Left colon (tissue), 2 donors: ENCODE measurements at regions not wholly inside any gene's neighbourhood (a gene's known extent, or its start where the extent isn't known, plus 50 kb on each side); places are given as distances from the start of the nearest gene placed in this dataset.
"Not testable (repeated sequence)": the region's sequence is repeated elsewhere in the genome, so short reads cannot be mapped to it uniquely, and the experiment has no call there.

Source experiments
- ATAC-seq: fragments of 200-7000 bp; cut with Tn5 transposase; one replicate; pipeline ENCODE4 v1.9.1; 2020; ENCODE audit warnings: mild to moderate bottlenecking, moderate library complexity
- DNase-seq, 2 donors: peaks; one replicate each; pipeline ENCODE4 v3.0.0-alpha.2; 2020
- intact Hi-C, 2 donors: fragments of 100-400 bp; cut with DNase I in 1 of 2; cut with micrococcal nuclease in 1 of 2; formaldehyde crosslinking; loops; one replicate each; pipeline versions ENCODE4 v1.11.2 to v1.14.0; 2022; cut with DNase I, micrococcal nuclease
- donor health status: DM: no; HTN: no; CAD: no.
- donor health status: DM: yes; HTN: yes; CAD: no.

GRCh38 chr5:159553792-159554191 is 223.5 kb upstream of the IL12B start:
- ATAC-seq = no peak
- no peak for DNase-seq
- intact Hi-C loops = no loop called here

GRCh38 chr5:159555084-159555483 is 224.8 kb upstream of the IL12B start:
- intact Hi-C loops = no loop called here
- ATAC-seq = no peak

GRCh38 chr5:159559337-159559736 is 229.1 kb upstream of the IL12B start:
- ATAC-seq (no peak), DNase-seq (no peak)
- intact Hi-C loops = no loop called here

More at GRCh38 chr5:159555084-159555483, 224.8 kb upstream of the IL12B start:
- DNase-seq = no peak

GRCh38 chr5:159560088-159560487 is 229.8 kb upstream of the IL12B start:
- ATAC-seq (no peak), DNase-seq (no peak)
- intact Hi-C loops = no loop called here

- ATAC-seq = no peak
- DNase-seq = no peak
- intact Hi-C loops = no loop called here
These were observed 233.7 kb upstream of the IL12B start for GRCh38 chr5:159564031-159564430.

GRCh38 chr5:159566832-159567231 is 236.5 kb upstream of the IL12B start:
- no peak for DNase-seq
- intact Hi-C loops = no loop called here
- ATAC-seq = no peak

- ATAC-seq (no peak), DNase-seq (no peak)
- intact Hi-C loops = no loop called here
These were observed 237.2 kb upstream of the IL12B start for GRCh38 chr5:159567461-159567860.

- intact Hi-C loops = no loop called here
- no peak for ATAC-seq
These were observed 241.4 kb upstream of the IL12B start for GRCh38 chr5:159571501-159572244.

GRCh38 chr5:159576902-159577301 is 246.6 kb upstream of the IL12B start:
- intact Hi-C loops = no loop called here
- ATAC-seq (no peak), DNase-seq (no peak)

More at GRCh38 chr5:159571501-159572244, 241.4 kb upstream of the IL12B start:
- DNase-seq = no peak

- no peak for ATAC-seq
- intact Hi-C loops = no loop called here
- no peak for DNase-seq
These were observed 251.4 kb upstream of the IL12B start for GRCh38 chr5:159581502-159582249.

- intact Hi-C loops = no loop called here
- ATAC-seq (no peak), DNase-seq (no peak)
These were observed 252.7 kb upstream of the IL12B start for GRCh38 chr5:159582756-159583541.

GRCh38 chr5:159586921-159587320 is 256.6 kb upstream of the IL12B start:
- DNase-seq (no peak), ATAC-seq (no peak)
- intact Hi-C loops = no loop called here

- intact Hi-C loops = no loop called here
- DNase-seq (no peak), ATAC-seq (no peak)
These were observed 258.7 kb upstream of the IL12B start for GRCh38 chr5:159588941-159589340.

- no peak for DNase-seq
- intact Hi-C loops = no loop called here
- ATAC-seq = no peak
These were observed 263.3 kb upstream of the IL12B start for GRCh38 chr5:159593518-159594073.

- intact Hi-C loops, ATAC-seq, DNase-seq: not testable (repeated sequence)
These were observed 265.3 kb upstream of the IL12B start for GRCh38 chr5:159595561-159595960.

- DNase-seq (no peak), ATAC-seq (no peak)
- intact Hi-C loops = no loop called here
These were observed 270.9 kb upstream of the IL12B start for GRCh38 chr5:159601216-159601615.

GRCh38 chr5:159602434-159602833 is 272.1 kb upstream of the IL12B start:
- intact Hi-C loops = no loop called here
- ATAC-seq = no peak
- no peak for DNase-seq

- no peak for DNase-seq
- intact Hi-C loops = no loop called here
- no peak for ATAC-seq
These were observed 275.3 kb upstream of the IL12B start for GRCh38 chr5:159605585-159605984.

GRCh38 chr5:159609359-159609758 is 279.1 kb upstream of the IL12B start:
- no peak for DNase-seq
- ATAC-seq = no peak
- intact Hi-C loops = no loop called here
